PFSK-1 (cell line): ENCODE measurements at regions not wholly inside any gene's neighbourhood (a gene's known extent, or its start where the extent isn't known, plus 50 kb on each side); places are given as distances from the start of the nearest gene placed in this dataset.

Experiments
- FOXP2 ChIP-seq: optimal IDR thresholded peaks from 2 replicates; pipeline ENCODE3; 2011; ENCODE audit warnings: borderline replicate concordance, control low read depth, inconsistent platforms; ENCODE audit not compliant: insufficient read depth; ENCODE audit errors: extremely low read length, extremely low read depth
- POLR2AphosphoS5 ChIP-seq: IDR thresholded peaks from 2 replicates; pipeline ENCODE4 v1.6.1; 2012; ENCODE audit warnings: low read depth, mild to moderate bottlenecking, control low read depth, low read length, moderate library complexity
- SIN3A ChIP-seq: IDR thresholded peaks from 2 replicates; pipeline ENCODE4 v1.6.1; 2012; ENCODE audit warnings: mild to moderate bottlenecking, low read length, moderate library complexity, borderline replicate concordance; ENCODE audit not compliant: insufficient read depth
- TAF1 ChIP-seq: IDR thresholded peaks from 2 replicates; pipeline ENCODE4 v1.6.1; 2012; ENCODE audit warnings: low read length, control low read depth, borderline replicate concordance; ENCODE audit not compliant: insufficient read depth
- TF ChIP-seq, protein P1 (sequence below), 2 experiments: IDR thresholded peaks; 2 replicates each; pipeline versions ENCODE4 v1.6.1 to v1.8.0; 2011 to 2012; ENCODE audit warnings: low read depth in 2 of 2, low read length in 2 of 2, control low read depth in 1 of 2, inconsistent platforms in 1 of 2, mild to moderate bottlenecking in 1 of 2, moderate library complexity in 1 of 2; ENCODE audit not compliant: insufficient read depth in 1 of 2

DNA sequence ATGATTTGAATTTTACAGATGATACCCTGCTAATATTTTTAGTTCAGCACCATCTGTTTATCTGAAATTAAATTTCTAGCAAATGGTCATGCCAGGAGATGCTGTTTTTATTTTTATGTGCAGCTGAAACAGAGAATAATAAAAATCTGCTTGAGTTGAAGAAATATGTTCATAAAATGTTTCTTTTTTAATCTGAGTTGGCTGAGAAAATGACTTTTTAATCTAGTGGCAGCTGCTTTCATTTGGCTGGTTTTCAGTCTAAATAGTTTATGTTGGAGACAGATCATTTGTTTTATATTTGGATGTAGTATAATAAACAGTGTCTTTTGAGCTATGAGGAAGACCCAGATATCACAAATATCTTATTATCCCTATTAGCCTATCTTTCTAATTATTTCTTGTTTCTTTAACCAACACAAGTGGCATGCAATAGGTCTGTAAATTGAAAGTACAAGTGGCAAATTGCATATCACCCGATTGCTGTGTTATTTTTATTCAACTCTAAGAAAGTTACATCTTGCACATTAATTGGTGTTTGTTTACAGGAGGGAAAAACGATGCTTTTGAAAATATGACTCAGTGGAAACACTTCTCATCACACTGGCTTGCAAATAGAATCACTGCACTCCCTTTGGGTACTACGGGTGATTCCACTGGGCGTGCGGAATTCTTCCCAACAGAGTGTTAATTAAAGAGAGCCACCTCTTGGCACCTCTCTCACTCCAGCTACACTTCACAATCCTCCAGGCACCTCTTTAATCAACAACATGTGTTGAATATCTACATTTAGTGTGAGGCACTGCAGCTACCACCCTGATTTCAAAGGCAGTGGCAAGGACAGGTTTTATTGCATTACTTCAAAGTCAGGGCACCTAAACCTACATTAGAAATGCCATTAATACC lies 51.7 kb upstream of the AP1S2 start:
- TF ChIP-seq FOXP2, result no peak
- TF ChIP-seq, protein P1, sequence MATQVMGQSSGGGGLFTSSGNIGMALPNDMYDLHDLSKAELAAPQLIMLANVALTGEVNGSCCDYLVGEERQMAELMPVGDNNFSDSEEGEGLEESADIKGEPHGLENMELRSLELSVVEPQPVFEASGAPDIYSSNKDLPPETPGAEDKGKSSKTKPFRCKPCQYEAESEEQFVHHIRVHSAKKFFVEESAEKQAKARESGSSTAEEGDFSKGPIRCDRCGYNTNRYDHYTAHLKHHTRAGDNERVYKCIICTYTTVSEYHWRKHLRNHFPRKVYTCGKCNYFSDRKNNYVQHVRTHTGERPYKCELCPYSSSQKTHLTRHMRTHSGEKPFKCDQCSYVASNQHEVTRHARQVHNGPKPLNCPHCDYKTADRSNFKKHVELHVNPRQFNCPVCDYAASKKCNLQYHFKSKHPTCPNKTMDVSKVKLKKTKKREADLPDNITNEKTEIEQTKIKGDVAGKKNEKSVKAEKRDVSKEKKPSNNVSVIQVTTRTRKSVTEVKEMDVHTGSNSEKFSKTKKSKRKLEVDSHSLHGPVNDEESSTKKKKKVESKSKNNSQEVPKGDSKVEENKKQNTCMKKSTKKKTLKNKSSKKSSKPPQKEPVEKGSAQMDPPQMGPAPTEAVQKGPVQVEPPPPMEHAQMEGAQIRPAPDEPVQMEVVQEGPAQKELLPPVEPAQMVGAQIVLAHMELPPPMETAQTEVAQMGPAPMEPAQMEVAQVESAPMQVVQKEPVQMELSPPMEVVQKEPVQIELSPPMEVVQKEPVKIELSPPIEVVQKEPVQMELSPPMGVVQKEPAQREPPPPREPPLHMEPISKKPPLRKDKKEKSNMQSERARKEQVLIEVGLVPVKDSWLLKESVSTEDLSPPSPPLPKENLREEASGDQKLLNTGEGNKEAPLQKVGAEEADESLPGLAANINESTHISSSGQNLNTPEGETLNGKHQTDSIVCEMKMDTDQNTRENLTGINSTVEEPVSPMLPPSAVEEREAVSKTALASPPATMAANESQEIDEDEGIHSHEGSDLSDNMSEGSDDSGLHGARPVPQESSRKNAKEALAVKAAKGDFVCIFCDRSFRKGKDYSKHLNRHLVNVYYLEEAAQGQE (IDR thresholded peaks at IDR 0.05; ENCODE audit: insufficient read depth in 1 of 2, low read depth in 2 of 2, low read length in 2 of 2), result no peak
- TF ChIP-seq SIN3A, result no peak
- no peak for TF ChIP-seq TAF1
- TF ChIP-seq POLR2AphosphoS5, result no peak
